ENCODE measurements at regions not wholly inside any gene's neighbourhood (a gene's known extent, or its start where the extent isn't known, plus 50 kb on each side); places are given as distances from the start of the nearest gene placed in this dataset.

DNA sequence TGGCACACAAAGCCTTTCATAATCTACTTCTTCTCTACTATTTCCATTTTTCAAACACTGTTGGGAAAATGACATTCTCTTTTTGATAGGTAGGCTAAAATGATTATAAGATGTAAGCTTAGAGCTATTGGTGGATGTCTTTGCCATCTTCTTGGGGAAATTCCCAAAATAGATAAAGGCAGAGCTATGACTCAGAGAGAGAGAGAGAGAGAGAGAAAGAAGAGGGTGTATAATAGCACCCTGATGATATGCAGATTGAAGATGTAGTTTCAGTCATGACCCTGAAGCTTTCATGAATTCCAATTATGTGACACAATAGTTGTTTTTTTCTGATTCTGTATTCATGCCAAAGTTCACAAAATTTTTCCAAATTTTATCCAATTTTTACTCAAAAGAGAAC, 529.1 kb downstream of the HS3ST4 start:
- Histone ChIP-seq H3K4me1 (ENCODE audit: control insufficient read depth, insufficient read depth, low read length) (peaks cover 52% of the 10 kb centered on the region), H3K9ac (ENCODE audit: low read depth, low read length) (peak overlapping the region; percentile 54; the same call in 1 of the 2 replicates), H3K27ac (ENCODE audit: low read depth, low read length) (peak overlapping the region; percentile 98), H3K36me3 (ENCODE audit: control insufficient read depth, insufficient read depth, low read length) (no peaks in the 10 kb centered on the region), H3K4me3 (ENCODE audit: low read depth, low read length) (peak overlapping the region; percentile 32), H3K9me3 (ENCODE audit: control insufficient read depth, insufficient read depth, low read length) (no peaks in the 10 kb centered on the region), H3K27me3 (ENCODE audit: control insufficient read depth, insufficient read depth, low read length) (no peaks in the 10 kb centered on the region)

DNA sequence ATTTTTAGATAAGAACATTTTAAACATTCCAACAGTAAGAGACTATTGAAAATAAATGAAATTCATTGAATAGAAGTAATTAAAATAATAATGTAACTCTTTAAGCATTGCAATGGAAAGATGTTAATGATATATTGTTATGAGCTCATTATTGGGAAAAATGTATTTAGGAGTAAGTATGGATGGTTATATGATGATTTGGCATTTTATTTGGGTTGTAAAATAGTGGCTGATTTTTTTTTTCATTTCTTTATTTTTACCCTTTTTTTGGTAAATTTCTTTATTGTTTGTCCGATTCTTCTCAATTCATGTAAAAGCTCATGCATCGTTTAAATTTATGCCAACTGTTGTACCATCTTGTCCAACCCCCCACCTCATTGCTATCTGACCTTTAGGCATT, 539.9 kb downstream of the HS3ST4 start:
- Histone ChIP-seq H3K4me1 (ENCODE audit: control insufficient read depth, insufficient read depth, low read length) (no peaks in the 10 kb centered on the region), H3K4me3 (ENCODE audit: low read depth, low read length) (no peak overlapping the region), H3K9me3 (ENCODE audit: control insufficient read depth, insufficient read depth, low read length) (no peaks in the 10 kb centered on the region), H3K9ac (ENCODE audit: low read depth, low read length) (no peak overlapping the region), H3K36me3 (ENCODE audit: control insufficient read depth, insufficient read depth, low read length) (no peaks in the 10 kb centered on the region), H3K27ac (ENCODE audit: low read depth, low read length) (no peak overlapping the region), H3K27me3 (ENCODE audit: control insufficient read depth, insufficient read depth, low read length) (no peaks in the 10 kb centered on the region)

DNA sequence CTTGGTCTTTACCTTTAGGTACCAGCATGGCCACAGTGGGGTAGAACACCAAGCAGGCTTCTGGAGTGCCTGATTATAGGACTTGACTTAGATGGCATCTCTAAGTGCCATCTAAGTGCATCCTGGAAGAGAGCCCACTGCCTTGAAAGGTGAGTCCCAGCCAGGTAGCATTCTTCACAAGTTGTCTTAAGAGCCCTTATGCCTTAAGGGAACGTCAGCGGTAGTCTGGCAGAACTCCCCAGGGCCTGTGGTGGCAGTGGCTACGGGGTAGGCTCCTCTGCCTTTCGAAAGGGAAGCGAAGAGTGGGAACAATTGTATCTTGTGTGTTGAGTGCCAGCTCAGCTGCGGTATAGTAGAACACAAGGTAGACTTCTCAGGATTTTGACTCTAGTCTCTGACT, 549.0 kb downstream of the HS3ST4 start:
- no peak overlapping the region for H3K27ac ChIP-seq (ENCODE audit: low read depth, low read length)
- H3K9ac ChIP-seq (ENCODE audit: low read depth, low read length): no peak overlapping the region
- H3K36me3 ChIP-seq (ENCODE audit: control insufficient read depth, insufficient read depth, low read length): no peaks in the 10 kb centered on the region
- no peaks in the 10 kb centered on the region for H3K27me3 ChIP-seq (ENCODE audit: control insufficient read depth, insufficient read depth, low read length)
- H3K4me1 ChIP-seq (ENCODE audit: control insufficient read depth, insufficient read depth, low read length): peaks cover 8% of the 10 kb centered on the region
- H3K4me3 ChIP-seq (ENCODE audit: low read depth, low read length): no peak overlapping the region
- no peaks in the 10 kb centered on the region for H3K9me3 ChIP-seq (ENCODE audit: control insufficient read depth, insufficient read depth, low read length)

DNA sequence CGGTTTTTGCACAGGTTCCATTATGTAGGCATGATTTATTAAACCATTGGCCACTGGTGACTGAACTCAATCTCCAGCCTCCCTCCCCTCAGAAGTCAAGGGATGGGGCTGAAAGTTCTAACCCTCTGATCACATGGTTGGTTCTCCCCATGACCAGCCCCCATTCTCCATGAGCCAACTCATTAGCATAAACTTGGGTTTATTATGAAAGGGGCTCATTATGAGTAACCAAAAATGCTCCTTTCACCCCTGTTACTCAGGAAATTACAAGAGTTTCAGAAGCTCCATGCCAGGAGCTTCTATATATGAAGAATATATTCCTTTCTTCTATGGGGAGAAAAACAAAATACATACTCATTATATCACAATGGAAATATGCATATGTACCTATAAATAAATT, 555.3 kb downstream of the HS3ST4 start:
- no peak overlapping the region for H3K4me3 ChIP-seq (ENCODE audit: low read depth, low read length)
- no peaks in the 10 kb centered on the region for H3K4me1 ChIP-seq (ENCODE audit: control insufficient read depth, insufficient read depth, low read length)
- H3K27me3 ChIP-seq (ENCODE audit: control insufficient read depth, insufficient read depth, low read length): no peaks in the 10 kb centered on the region
- no peak overlapping the region for H3K27ac ChIP-seq (ENCODE audit: low read depth, low read length)
- H3K9me3 ChIP-seq (ENCODE audit: control insufficient read depth, insufficient read depth, low read length): 0 out of 2 replicates have a peak, but pooled peaks cover 7% of the 10 kb centered on the region
- H3K9ac ChIP-seq (ENCODE audit: low read depth, low read length): no peak overlapping the region
- H3K36me3 ChIP-seq (ENCODE audit: control insufficient read depth, insufficient read depth, low read length): no peaks in the 10 kb centered on the region

DNA sequence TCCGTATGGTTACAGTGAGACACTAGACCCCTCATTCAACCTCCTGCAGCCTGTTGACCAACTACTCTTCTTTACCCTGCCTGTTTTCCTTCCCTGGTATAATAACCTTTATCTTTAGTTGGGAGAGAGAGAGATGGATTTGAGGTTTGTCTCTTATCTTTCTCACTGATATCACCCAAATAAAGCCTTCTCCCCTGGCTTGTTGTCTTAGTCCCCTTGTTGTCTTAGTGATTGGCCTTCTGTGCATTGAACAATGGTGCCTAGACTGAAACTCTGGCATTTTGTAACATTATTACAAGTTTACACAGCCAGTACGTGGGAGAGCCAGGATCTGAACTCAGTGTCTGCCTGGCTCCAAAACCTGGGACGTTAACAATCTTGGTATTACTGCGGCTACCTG, 560.8 kb downstream of the HS3ST4 start:
- Histone ChIP-seq H3K9ac (ENCODE audit: low read depth, low read length) (no peak overlapping the region), H3K27ac (ENCODE audit: low read depth, low read length) (no peak overlapping the region), H3K27me3 (ENCODE audit: control insufficient read depth, insufficient read depth, low read length) (no peaks in the 10 kb centered on the region), H3K9me3 (ENCODE audit: control insufficient read depth, insufficient read depth, low read length) (peaks cover 15% of the 10 kb centered on the region; the same call in 1 of the 2 replicates), H3K36me3 (ENCODE audit: control insufficient read depth, insufficient read depth, low read length) (no peaks in the 10 kb centered on the region), H3K4me3 (ENCODE audit: low read depth, low read length) (no peak overlapping the region), H3K4me1 (ENCODE audit: control insufficient read depth, insufficient read depth, low read length) (no peaks in the 10 kb centered on the region)

DNA sequence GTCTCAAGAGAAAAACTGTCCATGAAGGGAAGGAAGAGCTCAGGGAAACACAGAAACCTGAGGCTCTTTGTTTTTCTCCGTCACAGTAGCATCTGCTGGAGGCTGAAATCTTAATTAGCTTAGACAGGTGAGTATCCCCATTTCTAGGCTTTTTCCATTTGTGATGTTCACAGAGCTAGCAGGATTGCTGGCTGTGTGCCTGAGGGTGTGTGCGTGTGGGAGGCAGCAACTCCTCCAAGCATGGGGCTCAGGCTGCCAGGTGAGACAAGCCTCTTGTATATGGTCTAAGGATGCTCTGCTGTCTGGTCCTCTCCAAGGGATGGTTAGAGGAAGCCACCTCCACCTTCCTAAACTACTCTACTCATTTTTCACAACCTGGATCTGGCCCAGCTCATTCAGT, 569.9 kb downstream of the HS3ST4 start:
- no peaks in the 10 kb centered on the region for H3K4me1 ChIP-seq (ENCODE audit: control insufficient read depth, insufficient read depth, low read length)
- no peaks in the 10 kb centered on the region for H3K36me3 ChIP-seq (ENCODE audit: control insufficient read depth, insufficient read depth, low read length)
- no peak overlapping the region for H3K9ac ChIP-seq (ENCODE audit: low read depth, low read length)

DNA sequence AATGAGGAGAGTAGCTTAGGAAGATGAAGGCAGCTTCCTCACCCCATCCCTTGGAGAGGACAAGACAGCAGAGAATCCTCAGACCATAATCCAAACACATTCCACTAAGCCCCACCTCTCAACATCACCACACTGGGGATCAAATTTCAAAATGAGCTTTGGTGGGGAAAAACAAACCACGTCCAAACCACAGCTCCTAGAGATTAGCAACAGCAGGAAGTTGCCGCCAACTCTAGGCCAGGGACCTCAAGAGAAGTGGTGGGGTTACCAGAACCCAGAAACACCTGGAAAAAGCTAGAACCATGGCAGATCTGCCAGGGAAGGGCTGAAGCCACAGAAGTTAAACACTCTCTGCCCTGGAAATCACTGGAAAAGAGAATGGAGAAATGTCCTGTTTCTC, 571.6 kb downstream of the HS3ST4 start:
- no peaks in the 10 kb centered on the region for H3K36me3 ChIP-seq (ENCODE audit: control insufficient read depth, insufficient read depth, low read length)
- no peak overlapping the region for H3K27ac ChIP-seq (ENCODE audit: low read depth, low read length)
- no peaks in the 10 kb centered on the region for H3K4me1 ChIP-seq (ENCODE audit: control insufficient read depth, insufficient read depth, low read length)
- H3K9me3 ChIP-seq (ENCODE audit: control insufficient read depth, insufficient read depth, low read length): no peaks in the 10 kb centered on the region
- no peaks in the 10 kb centered on the region for H3K27me3 ChIP-seq (ENCODE audit: control insufficient read depth, insufficient read depth, low read length)
- no peak overlapping the region for H3K9ac ChIP-seq (ENCODE audit: low read depth, low read length)
- H3K4me3 ChIP-seq (ENCODE audit: low read depth, low read length): no peak overlapping the region

More for the DNA sequence above, 569.9 kb downstream of the HS3ST4 start:
- Histone ChIP-seq H3K27me3 (ENCODE audit: control insufficient read depth, insufficient read depth, low read length) (no peaks in the 10 kb centered on the region), H3K4me3 (ENCODE audit: low read depth, low read length) (no peak overlapping the region), H3K9me3 (ENCODE audit: control insufficient read depth, insufficient read depth, low read length) (no peaks in the 10 kb centered on the region), H3K27ac (ENCODE audit: low read depth, low read length) (no peak overlapping the region)

DNA sequence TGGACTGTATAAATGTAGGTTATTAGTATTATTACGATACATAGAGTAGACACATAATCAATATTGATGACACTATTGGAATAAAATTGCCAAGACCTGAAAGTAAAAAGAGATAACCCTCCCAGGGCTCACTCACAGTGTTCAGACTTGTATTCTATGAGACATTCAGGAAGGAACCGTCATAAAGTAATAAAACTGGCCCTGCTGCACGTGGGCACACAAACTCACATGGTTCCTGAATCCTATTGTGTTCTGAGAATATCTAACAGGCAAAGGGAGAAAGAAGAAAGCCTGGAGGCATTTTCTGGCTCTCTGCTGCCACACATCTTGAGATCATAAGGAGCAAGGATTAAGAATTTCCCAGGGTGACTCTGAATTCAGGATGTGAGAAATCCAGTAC, 575.9 kb downstream of the HS3ST4 start:
- H3K36me3 ChIP-seq (ENCODE audit: control insufficient read depth, insufficient read depth, low read length): no peaks in the 10 kb centered on the region
- H3K9ac ChIP-seq (ENCODE audit: low read depth, low read length): no peak overlapping the region
- H3K9me3 ChIP-seq (ENCODE audit: control insufficient read depth, insufficient read depth, low read length): no peaks in the 10 kb centered on the region
- H3K27me3 ChIP-seq (ENCODE audit: control insufficient read depth, insufficient read depth, low read length): no peaks in the 10 kb centered on the region
- H3K4me1 ChIP-seq (ENCODE audit: control insufficient read depth, insufficient read depth, low read length): no peaks in the 10 kb centered on the region
- no peak overlapping the region for H3K27ac ChIP-seq (ENCODE audit: low read depth, low read length)
- H3K4me3 ChIP-seq (ENCODE audit: low read depth, low read length): no peak overlapping the region

DNA sequence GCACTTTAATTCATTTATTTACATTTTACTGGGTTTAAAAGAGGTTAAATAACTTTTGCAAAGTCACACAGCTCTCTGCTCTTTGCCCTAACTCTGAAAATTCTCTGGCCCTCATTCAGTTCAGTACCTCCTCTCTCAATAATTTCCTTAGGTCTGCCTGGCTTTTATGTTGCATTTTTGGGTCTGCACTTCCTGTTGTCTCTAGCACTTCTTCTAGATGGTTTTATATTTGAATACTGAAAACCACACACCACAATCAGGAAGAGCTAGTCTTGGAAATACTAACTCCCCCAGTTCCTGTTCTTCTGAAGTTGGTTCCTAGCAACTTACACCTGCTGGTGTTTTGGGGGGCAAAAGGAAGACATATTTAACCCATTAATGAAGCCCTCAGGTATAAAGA, 577.9 kb downstream of the HS3ST4 start:
- Histone ChIP-seq H3K9ac (ENCODE audit: low read depth, low read length) (no peak overlapping the region), H3K4me3 (ENCODE audit: low read depth, low read length) (no peak overlapping the region), H3K9me3 (ENCODE audit: control insufficient read depth, insufficient read depth, low read length) (no peaks in the 10 kb centered on the region), H3K36me3 (ENCODE audit: control insufficient read depth, insufficient read depth, low read length) (no peaks in the 10 kb centered on the region), H3K4me1 (ENCODE audit: control insufficient read depth, insufficient read depth, low read length) (no peaks in the 10 kb centered on the region), H3K27ac (ENCODE audit: low read depth, low read length) (no peak overlapping the region), H3K27me3 (ENCODE audit: control insufficient read depth, insufficient read depth, low read length) (no peaks in the 10 kb centered on the region)

DNA sequence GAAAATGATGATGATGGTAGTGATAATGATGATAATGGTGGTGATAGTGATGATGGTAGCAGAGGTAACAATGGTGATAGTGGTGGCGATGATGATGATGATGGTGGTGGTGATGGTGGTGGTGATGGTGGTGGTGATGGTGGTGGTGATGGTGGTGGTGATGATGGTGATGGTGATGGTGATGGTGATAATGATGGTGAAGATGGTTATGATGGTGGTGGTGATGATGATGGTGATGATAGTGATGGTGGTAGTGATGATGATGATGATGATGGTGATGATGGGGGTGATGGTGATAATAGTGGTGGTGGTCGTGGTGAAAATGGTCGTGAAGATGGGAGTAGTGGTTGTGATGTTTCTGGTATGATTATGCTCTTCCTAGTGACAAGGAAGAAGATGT, 581.8 kb downstream of the HS3ST4 start:
- no peaks in the 10 kb centered on the region for H3K9me3 ChIP-seq (ENCODE audit: control insufficient read depth, insufficient read depth, low read length)
- no peaks in the 10 kb centered on the region for H3K36me3 ChIP-seq (ENCODE audit: control insufficient read depth, insufficient read depth, low read length)
- H3K27me3 ChIP-seq (ENCODE audit: control insufficient read depth, insufficient read depth, low read length): no peaks in the 10 kb centered on the region
- no peak overlapping the region for H3K9ac ChIP-seq (ENCODE audit: low read depth, low read length)
- H3K4me1 ChIP-seq (ENCODE audit: control insufficient read depth, insufficient read depth, low read length): no peaks in the 10 kb centered on the region
- no peak overlapping the region for H3K4me3 ChIP-seq (ENCODE audit: low read depth, low read length)
- H3K27ac ChIP-seq (ENCODE audit: low read depth, low read length): no peak overlapping the region

DNA sequence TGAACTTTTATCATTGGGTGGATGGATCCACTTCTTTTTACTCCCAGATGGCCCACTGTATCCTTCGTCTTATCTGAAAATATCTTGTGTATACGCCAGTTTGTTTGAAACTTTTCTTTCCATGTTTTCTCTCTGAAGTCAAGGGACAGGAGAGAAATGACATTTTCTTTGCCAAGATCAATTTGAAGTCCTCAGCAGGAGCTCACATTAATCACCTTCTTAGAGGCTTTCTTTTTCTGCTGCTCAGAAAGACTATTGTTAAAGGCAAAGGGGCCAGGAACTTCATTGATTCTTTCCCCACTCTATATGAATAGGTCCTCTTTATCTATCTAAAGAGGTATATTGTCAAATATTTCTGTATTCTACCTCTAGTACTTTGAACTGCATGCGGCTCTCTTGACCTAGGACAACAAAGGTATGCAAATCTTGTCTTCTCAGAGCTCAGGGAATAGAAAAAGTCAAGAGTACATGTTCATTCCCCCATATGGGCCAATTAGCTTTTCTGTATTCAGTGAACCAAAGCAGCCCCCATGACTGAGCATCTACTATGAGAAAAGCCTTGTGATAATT, 583.3 kb downstream of the HS3ST4 start:
- no peaks in the 10 kb centered on the region for H3K36me3 ChIP-seq (ENCODE audit: control insufficient read depth, insufficient read depth, low read length)
- no peak overlapping the region for H3K9ac ChIP-seq (ENCODE audit: low read depth, low read length)
- H3K27me3 ChIP-seq (ENCODE audit: control insufficient read depth, insufficient read depth, low read length): no peaks in the 10 kb centered on the region

DNA sequence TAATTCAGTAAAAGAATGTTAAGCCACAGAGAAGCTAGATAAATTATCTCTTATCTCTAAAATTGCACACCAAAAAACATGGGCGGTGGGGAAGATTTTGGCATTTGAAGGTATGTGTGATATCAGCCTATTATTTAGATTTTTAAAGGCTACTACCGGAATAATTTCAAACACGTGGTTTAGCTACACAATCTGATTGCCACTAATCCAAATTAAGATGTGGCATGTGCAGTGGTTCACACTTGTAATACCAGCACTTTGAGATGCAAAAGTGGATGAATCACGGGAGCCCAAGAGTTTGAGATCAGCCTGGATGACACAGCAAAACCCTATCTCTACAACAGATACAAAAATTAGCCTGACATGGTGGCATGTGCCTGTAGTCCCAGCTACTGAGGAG, 584.5 kb downstream of the HS3ST4 start:
- no peak overlapping the region for H3K9ac ChIP-seq (ENCODE audit: low read depth, low read length)
- H3K9me3 ChIP-seq (ENCODE audit: control insufficient read depth, insufficient read depth, low read length): no peaks in the 10 kb centered on the region
- peaks cover 2% of the 10 kb centered on the region for H3K4me1 ChIP-seq (ENCODE audit: control insufficient read depth, insufficient read depth, low read length)
- H3K27me3 ChIP-seq (ENCODE audit: control insufficient read depth, insufficient read depth, low read length): no peaks in the 10 kb centered on the region
- H3K4me3 ChIP-seq (ENCODE audit: low read depth, low read length): no peak overlapping the region
- no peaks in the 10 kb centered on the region for H3K36me3 ChIP-seq (ENCODE audit: control insufficient read depth, insufficient read depth, low read length)
- no peak overlapping the region for H3K27ac ChIP-seq (ENCODE audit: low read depth, low read length)

More for the DNA sequence above, 583.3 kb downstream of the HS3ST4 start:
- Histone ChIP-seq H3K4me1 (ENCODE audit: control insufficient read depth, insufficient read depth, low read length) (no peaks in the 10 kb centered on the region), H3K9me3 (ENCODE audit: control insufficient read depth, insufficient read depth, low read length) (no peaks in the 10 kb centered on the region), H3K4me3 (ENCODE audit: low read depth, low read length) (no peak overlapping the region), H3K27ac (ENCODE audit: low read depth, low read length) (no peak overlapping the region)

Measured in HUES48 (cell line).